Activated naive CD8-positive, alpha-beta T cell treated with anti-CD3 and anti-CD28 coated beads for 36 hours (primary cell): ENCODE measurements at regions not wholly inside any gene's neighbourhood (a gene's known extent, or its start where the extent isn't known, plus 50 kb on each side); places are given as distances from the start of the nearest gene placed in this dataset.
"Not testable (repeated sequence)": the region's sequence is repeated elsewhere in the genome, so short reads cannot be mapped to it uniquely, and the experiment has no call there.

Experiments used
- DNase-seq: peaks from one replicate; pipeline ENCODE4 v3.0.0; 2021
- H3K27ac Mint-ChIP-seq: one replicate; pipeline ENCODE4 v1.8.0; 2022; ENCODE audit warnings: mild to moderate bottlenecking, moderate library complexity, mixed read lengths
- H3K27me3 Mint-ChIP-seq: one replicate; pipeline ENCODE4 v1.8.0; 2022; ENCODE audit warnings: mild to moderate bottlenecking, mixed read lengths
- H3K36me3 Mint-ChIP-seq: one replicate; pipeline ENCODE4 v1.8.0; 2021; ENCODE audit warnings: mild to moderate bottlenecking, mixed read lengths
- H3K4me1 Mint-ChIP-seq: one replicate; pipeline ENCODE4 v1.8.0; 2021; ENCODE audit warnings: mixed read lengths
- H3K4me3 Mint-ChIP-seq: one replicate; pipeline ENCODE4 v1.8.0; 2022; ENCODE audit warnings: mild to moderate bottlenecking, moderate library complexity, mixed read lengths
- H3K9me3 Mint-ChIP-seq: one replicate; pipeline ENCODE4 v1.8.0; 2022; ENCODE audit warnings: mixed read lengths

DNA sequence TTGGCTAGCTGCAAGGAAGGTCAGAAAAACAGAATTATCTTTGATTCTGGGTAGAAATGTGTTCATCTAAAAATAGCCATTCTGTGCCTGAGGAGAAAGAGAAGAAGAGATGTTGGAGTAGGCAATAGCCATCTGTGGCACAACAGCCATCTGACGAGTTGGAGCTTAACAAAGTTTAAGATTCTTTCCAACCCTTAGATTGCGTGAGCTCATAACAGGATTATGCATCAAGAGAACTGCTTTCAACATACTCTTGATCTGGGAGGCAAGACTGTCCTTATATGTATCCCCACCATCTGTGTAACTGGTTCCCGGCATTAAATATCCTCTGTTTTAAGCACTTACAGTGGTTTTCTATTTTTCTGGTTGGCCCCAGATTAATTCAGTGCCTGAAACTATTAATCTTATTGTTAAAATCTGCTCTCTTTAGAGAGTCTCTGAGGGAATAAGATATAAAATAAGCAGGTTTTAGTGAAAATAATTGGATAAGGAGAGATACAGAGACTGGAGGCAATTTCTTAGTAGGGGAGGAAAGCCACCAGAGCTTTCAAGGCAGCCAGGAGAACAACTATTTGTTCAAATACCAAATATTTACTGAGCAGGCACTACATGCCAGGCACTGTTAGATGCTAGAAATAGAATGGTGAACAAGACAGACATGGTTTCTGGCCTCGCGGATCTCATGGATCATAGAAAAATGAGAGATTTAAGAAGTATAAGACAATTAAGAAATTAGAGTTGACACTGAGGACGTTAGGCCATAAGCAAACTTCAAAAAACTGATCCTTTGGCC is 398.0 kb downstream of the SMARCA1 start:
- Mint-ChIP-seq H3K9me3 (no peaks in the 10 kb centered on the region), H3K4me3 (no peak overlapping the region), H3K4me1 (no peaks in the 10 kb centered on the region), H3K27ac (no peak overlapping the region), H3K27me3 (no peaks in the 10 kb centered on the region), H3K36me3 (no peaks in the 10 kb centered on the region)
- DNase-seq = no peak

DNA sequence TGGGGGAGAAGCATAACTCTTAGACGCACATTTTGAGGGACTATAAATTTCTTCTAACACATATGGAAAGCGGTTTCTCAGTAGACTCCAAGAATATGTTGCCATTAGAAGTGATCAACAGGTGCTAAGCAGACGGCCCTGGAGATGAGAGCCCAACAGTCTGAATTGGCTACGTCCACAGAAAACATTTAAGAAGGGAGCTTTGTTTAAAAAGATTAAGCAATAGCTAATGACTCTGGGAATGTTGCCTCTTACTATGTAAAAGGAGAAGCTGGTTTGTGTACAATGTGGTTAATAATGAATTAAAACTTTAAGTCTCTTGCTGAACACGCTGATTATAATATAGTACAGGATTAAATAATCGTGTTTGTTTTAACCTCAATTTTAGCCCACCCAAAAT is 399.5 kb downstream of the SMARCA1 start:
- H3K27ac Mint-ChIP-seq = no peak overlapping the region

DNA sequence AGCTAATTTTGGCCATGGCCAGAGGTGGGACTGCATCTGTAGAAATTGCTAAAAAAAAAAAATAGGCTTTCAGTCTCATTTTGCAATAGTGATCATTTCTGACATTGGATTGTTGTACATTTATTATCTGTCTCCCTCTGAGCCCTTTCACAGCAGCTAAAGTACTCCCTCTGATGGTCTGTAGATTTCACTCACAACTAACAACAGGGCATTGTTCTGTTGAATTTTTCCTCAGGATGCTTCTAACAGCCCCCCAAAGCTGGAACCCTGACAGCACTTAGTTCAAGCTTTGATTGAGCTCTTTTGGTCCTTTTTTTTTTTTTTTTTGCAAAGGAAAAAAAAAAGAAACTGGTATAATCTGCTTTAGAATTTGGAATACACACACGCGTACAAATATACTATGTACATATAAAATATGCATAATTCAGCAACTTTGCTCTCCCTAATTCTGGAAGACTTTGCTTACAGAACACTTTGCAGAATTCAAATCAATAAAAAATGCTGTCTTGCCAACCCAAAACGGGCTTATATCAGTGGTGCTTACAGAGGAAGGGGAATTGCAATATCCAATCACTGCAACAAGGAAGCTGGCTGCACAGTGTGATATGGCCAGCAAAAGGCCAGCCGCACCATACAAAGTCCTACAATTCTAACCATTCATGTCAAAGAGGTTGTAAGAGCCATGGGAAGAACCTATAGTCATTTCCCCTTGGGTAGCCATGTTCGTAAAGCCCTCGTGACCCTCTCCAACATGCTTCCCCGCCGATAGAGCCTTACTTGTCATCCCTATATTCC is 406.4 kb downstream of the SMARCA1 start:
- H3K27ac Mint-ChIP-seq = no peak overlapping the region
- no peaks in the 10 kb centered on the region for H3K27me3 Mint-ChIP-seq
- no peak overlapping the region for H3K4me3 Mint-ChIP-seq
- DNase-seq = no peak
- no peaks in the 10 kb centered on the region for H3K9me3 Mint-ChIP-seq
- H3K36me3 Mint-ChIP-seq = no peaks in the 10 kb centered on the region
- no peaks in the 10 kb centered on the region for H3K4me1 Mint-ChIP-seq

More for the DNA sequence above, 399.5 kb downstream of the SMARCA1 start:
- Mint-ChIP-seq H3K4me3 (no peak overlapping the region), H3K27me3 (no peaks in the 10 kb centered on the region), H3K36me3 (no peaks in the 10 kb centered on the region), H3K4me1 (no peaks in the 10 kb centered on the region), H3K9me3 (no peaks in the 10 kb centered on the region)
- DNase-seq = no peak

DNA sequence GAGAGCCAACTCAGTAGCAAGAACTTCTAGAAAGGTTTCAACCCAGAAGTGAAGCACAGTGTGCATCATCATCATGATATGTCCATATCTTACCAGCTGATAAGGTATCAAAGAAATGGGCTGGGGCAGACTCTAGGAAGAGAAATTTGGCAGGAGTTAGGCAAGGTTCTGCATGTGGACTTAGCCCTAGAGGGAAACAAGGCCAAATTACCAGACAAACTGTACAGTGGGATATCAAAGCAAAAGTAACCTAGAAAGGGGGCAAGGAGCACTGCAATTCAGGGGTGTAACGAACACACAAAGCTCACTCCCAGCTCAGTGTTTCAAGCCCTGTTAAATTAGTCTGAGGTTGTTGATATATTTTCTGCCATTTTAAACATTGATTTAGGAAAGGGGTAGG is 407.4 kb downstream of the SMARCA1 start:
- DNase-seq = no peak
- H3K27me3 Mint-ChIP-seq = no peaks in the 10 kb centered on the region
- H3K4me1 Mint-ChIP-seq = no peaks in the 10 kb centered on the region
- H3K4me3 Mint-ChIP-seq = no peak overlapping the region
- no peaks in the 10 kb centered on the region for H3K9me3 Mint-ChIP-seq
- H3K36me3 Mint-ChIP-seq = no peaks in the 10 kb centered on the region
- H3K27ac Mint-ChIP-seq = no peak overlapping the region

DNA sequence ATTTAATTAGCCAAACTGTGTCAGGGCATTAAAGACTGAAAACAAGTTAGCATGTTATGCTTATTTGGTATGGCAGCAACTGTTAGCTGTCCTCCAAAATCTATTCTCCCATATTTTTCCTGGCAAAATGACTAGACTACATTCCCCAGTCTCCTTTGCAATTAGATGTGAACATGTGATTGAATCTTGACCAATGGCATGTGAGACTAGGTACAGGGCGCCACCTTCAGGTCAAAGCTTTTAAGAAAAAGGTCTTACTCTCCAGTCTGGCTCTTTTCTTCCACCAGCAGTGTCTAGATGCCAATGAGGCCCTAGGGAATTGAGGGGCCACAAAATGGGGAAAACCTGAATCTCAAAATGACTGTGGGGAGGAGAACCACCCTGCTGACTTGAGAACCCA is 408.2 kb downstream of the SMARCA1 start:
- no peaks in the 10 kb centered on the region for H3K36me3 Mint-ChIP-seq
- H3K27ac Mint-ChIP-seq = no peak overlapping the region
- H3K9me3 Mint-ChIP-seq = no peaks in the 10 kb centered on the region
- H3K4me1 Mint-ChIP-seq = no peaks in the 10 kb centered on the region
- no peak for DNase-seq
- H3K4me3 Mint-ChIP-seq = no peak overlapping the region
- H3K27me3 Mint-ChIP-seq = no peaks in the 10 kb centered on the region

DNA sequence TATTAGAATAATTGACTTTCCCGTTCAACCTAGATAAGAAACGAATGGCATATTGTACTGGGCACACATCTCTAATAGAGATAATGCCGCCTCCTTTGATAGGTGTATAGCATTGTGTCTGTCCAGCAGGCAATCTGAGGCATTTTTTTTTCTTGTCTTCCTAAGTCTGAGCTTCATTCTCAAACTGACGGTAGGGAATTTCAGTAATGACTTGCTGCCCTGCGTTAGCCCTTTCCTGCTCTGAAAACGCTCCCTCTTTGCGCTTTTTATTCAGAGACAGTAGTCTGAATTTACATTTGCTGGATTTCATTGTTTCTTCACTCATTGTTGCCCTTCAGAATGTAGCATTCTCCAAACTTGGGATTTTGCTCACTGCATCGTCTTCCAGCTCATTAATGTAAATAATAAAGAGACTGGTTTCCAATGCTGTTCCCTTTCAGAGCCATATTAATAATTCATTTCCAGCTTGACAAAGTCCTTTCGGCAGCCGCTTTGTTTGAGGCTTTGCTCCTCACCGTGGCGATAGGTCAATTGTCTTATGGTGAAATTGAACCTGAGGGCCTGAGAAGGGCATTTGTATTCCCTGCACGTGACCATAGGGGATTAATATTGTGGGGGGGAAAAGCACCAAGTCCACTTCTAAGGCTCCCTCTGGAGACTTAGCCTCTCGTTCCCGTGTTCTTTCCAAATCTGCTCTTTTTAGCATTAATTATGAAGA is 412.1 kb downstream of the SMARCA1 start:
- Mint-ChIP-seq H3K36me3 (no peaks in the 10 kb centered on the region), H3K9me3 (no peaks in the 10 kb centered on the region), H3K4me3 (no peak overlapping the region)

DNA sequence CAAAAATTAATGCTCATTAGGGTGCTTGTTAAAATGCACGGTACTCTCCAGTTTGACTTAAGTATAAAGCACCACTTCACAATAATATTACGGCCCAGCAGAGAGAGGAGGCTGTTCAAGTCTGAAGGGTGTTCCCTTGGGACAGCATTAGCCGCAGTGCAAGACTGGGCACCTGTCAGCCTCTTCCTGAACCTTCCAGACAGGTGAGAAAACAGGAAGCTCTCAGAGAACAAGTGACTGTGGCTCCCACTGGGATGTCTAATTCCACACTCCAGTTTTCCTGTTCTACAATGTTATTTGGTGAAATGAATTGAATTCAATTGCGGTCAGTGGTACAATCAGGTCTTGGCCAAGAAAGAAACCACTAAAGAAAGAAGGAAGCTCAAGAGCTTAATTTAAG is 414.4 kb downstream of the SMARCA1 start:
- DNase-seq = no peak
- H3K4me1 Mint-ChIP-seq = no peaks in the 10 kb centered on the region
- H3K9me3 Mint-ChIP-seq = no peaks in the 10 kb centered on the region
- H3K27ac Mint-ChIP-seq = no peak overlapping the region
- no peak overlapping the region for H3K4me3 Mint-ChIP-seq
- no peaks in the 10 kb centered on the region for H3K36me3 Mint-ChIP-seq
- no peaks in the 10 kb centered on the region for H3K27me3 Mint-ChIP-seq

More for the DNA sequence above, 412.1 kb downstream of the SMARCA1 start:
- no peaks in the 10 kb centered on the region for H3K27me3 Mint-ChIP-seq
- no peak overlapping the region for H3K27ac Mint-ChIP-seq
- no peaks in the 10 kb centered on the region for H3K4me1 Mint-ChIP-seq
- no peak for DNase-seq

DNA sequence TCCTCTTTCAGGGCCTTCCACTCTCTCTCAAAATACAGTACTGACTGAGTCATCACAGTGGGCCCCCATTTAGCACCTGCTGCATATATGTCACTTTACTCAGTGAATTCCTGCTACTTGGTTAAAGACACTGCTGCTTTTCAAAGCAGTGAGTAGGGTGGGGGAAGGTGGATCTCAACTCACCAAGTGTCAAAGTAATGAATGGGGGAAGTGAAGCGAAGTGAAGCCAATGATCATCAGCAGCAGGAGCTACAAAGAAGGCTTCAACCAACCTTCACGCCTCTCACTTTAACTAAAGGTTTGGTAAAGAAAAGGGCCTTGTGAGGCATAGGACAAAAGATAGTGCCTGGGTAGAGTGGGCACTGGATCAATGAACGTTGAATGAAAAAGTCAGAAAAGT is 424.1 kb downstream of the SMARCA1 start:
- no peak for DNase-seq
- no peaks in the 10 kb centered on the region for H3K4me1 Mint-ChIP-seq
- no peaks in the 10 kb centered on the region for H3K27me3 Mint-ChIP-seq
- no peaks in the 10 kb centered on the region for H3K9me3 Mint-ChIP-seq
- no peak overlapping the region for H3K4me3 Mint-ChIP-seq
- H3K36me3 Mint-ChIP-seq = no peaks in the 10 kb centered on the region
- no peak overlapping the region for H3K27ac Mint-ChIP-seq

DNA sequence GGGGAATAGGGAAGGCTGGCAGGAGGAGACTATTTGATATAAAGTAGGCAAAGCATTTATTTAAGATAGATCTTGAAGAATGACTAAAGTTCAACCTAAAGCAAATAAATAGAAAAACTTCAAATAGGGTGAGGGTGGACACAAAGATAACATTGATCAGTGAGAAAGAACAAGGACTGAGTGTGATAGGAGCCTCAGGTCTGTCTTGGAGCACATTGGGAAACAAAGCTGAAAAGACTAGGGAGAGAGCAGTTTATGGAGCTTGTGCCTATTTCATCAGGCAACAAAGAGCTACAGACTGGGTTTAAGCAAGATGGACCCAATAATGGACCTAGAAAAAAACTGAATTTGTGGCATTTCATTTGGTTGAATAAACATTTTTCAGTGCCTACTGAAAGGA is 425.6 kb downstream of the SMARCA1 start:
- no peak for DNase-seq
- Mint-ChIP-seq H3K9me3 (no peaks in the 10 kb centered on the region), H3K4me1 (no peaks in the 10 kb centered on the region), H3K36me3 (no peaks in the 10 kb centered on the region), H3K27me3 (no peaks in the 10 kb centered on the region), H3K27ac (no peak overlapping the region), H3K4me3 (no peak overlapping the region)

DNA sequence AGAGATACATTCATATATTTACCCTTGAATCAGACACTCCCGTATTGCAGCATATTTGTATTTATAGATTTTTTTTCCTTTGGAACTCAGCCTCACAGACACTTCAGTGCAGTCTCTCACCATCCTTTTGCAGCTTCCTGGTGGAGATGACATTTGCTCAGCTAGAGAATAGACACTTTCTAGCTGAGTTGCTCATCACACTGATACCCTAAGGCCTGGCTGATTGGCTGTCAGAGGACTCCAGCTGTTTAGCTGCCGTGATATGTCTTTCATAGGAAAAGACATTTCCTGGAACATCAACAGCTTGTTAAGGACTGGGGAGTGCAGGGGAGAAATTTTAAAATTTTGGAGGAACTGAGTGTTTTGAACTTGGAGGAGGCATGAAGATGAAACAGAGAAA is 429.6 kb downstream of the SMARCA1 start:
- Mint-ChIP-seq H3K4me1 (no peaks in the 10 kb centered on the region), H3K27ac (no peak overlapping the region), H3K27me3 (no peaks in the 10 kb centered on the region), H3K4me3 (no peak overlapping the region), H3K9me3 (no peaks in the 10 kb centered on the region), H3K36me3 (no peaks in the 10 kb centered on the region)
- DNase-seq = no peak

DNA sequence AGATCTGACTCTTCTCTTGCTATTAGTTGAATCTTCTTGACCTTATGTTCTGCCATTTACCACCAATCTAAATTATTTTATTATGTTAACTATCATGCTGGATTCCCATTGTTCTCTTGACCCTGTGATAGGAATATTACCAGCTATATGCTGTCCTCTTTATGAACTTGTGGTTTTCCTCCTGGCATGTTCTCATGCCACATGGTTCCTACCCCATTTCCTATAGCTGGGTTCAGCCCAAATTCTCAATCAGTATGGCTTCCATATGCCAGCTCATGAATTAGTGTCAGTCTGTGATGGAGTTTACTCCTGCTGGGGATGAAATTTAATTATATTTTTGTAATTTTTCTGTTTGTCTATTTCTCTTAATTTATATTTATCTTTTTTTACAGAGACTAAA is 430.5 kb downstream of the SMARCA1 start:
- H3K27me3 Mint-ChIP-seq = no peaks in the 10 kb centered on the region
- H3K27ac Mint-ChIP-seq = no peak overlapping the region
- no peaks in the 10 kb centered on the region for H3K36me3 Mint-ChIP-seq
- H3K4me1 Mint-ChIP-seq = no peaks in the 10 kb centered on the region
- no peaks in the 10 kb centered on the region for H3K9me3 Mint-ChIP-seq
- no peak overlapping the region for H3K4me3 Mint-ChIP-seq
- no peak for DNase-seq

DNA sequence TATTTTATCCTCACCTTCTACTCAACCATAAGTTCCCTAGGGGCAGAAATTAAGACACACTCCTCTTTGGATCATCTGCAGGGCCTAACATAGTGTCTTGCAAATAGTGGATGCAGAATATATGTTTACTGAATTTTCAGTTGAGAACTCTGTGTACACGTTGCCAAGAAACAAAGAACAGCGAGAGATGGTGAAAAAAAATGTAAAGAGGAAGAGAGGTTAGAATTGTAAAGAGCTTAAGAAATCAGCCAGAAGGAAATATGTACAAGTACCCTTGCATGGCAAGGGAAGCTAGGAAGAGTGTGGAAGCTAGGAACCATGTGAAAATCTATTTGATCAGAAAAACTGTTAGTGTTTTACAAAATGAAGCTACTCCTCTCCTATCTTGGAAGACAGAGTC is 431.0 kb downstream of the SMARCA1 start:
- Mint-ChIP-seq H3K27ac (no peak overlapping the region), H3K4me3 (no peak overlapping the region), H3K9me3 (no peaks in the 10 kb centered on the region), H3K36me3 (no peaks in the 10 kb centered on the region), H3K27me3 (no peaks in the 10 kb centered on the region), H3K4me1 (no peaks in the 10 kb centered on the region)
- DNase-seq = no peak

DNA sequence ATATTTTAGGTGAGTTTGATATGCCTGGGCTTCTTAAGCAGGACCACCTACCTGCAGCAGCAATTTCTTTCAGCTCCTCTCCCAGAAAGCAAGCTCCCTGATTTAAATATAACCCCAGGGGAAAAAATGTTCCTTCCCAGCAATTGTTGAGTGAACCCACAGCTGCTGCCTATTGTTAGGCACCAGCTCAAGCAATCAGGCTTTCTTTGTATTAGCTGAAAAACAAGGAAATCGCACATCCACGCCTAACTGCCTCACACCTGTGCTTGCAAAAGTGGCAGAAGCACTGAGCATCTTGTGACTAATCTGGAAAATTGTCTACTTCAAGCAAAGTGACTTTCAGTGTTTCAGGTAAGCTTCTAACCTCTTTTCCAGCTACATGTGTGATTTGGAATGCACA is 432.2 kb downstream of the SMARCA1 start:
- Mint-ChIP-seq H3K4me1 (no peaks in the 10 kb centered on the region), H3K27ac (no peak overlapping the region), H3K9me3 (no peaks in the 10 kb centered on the region), H3K27me3 (no peaks in the 10 kb centered on the region), H3K4me3 (no peak overlapping the region), H3K36me3 (no peaks in the 10 kb centered on the region)
- no peak for DNase-seq

DNA sequence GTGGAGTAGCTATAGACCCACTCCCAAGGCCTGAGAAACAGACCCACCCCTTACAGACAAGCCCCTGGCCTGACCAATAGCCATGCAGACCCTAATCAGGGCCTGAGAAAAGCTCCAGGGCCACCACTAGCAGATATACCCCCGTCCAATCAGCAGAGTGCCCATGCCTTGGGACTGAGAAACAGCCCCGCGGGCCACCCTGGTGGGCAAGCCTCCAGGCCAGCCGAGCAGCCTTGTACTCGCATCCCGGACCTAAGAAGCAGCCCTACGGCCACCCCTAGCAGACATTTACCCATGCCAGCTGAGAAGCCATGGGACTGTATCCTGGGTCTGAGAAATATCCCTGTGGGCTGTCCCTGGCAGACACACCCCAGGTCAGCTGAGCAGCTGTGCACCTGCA is 436.5 kb downstream of the SMARCA1 start:
- Mint-ChIP-seq H3K36me3 (no peaks in the 10 kb centered on the region), H3K27ac (no peak overlapping the region), H3K9me3 (peaks cover 2% of the 10 kb centered on the region), H3K4me3 (no peak overlapping the region), H3K27me3 (no peaks in the 10 kb centered on the region), H3K4me1 (no peaks in the 10 kb centered on the region)
- no peak for DNase-seq

DNA sequence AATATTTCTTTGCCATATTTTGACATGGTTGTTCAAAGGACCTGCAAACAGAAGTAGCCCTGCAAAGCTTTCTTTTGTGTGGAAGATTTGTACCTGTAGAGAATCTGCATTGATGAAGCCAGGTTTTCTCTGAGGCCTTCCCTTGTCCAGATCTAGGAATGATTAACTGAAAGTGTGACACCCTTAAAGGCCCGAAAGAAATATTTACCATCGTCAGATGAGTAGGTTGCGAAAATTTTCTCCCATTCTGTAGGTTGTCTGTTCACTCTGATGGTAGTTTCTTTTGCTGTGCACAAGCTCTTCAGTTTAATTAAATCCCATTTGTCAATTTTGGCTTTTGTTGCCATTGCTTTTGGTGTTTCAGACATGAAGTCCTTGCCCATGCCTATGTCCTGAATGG is 439.0 kb downstream of the SMARCA1 start:
- DNase-seq, H3K4me3 Mint-ChIP-seq, H3K27ac Mint-ChIP-seq, H3K36me3 Mint-ChIP-seq, H3K9me3 Mint-ChIP-seq, H3K27me3 Mint-ChIP-seq, H3K4me1 Mint-ChIP-seq: not testable (repeated sequence)
